ENCODE measurements at regions not wholly inside any gene's neighbourhood (a gene's known extent, or its start where the extent isn't known, plus 50 kb on each side); places are given as distances from the start of the nearest gene placed in this dataset.

- Histone ChIP-seq H3K36me3 (ENCODE audit: control insufficient read depth in 1 of 2, insufficient read depth in 2 of 2, low read length in 2 of 2) (no peaks in the 10 kb centered on the region), H3K27ac (ENCODE audit: low read depth, low read length) (no peak overlapping the region), H3K27me3 (ENCODE audit: insufficient read depth, low read length) (no peaks in the 10 kb centered on the region), H3K4me2 (ENCODE audit: low read length) (no peak overlapping the region), H3K9me3 (ENCODE audit: control insufficient read depth in 1 of 2, insufficient read depth in 1 of 2, low read depth in 1 of 2, low read length in 2 of 2) (no peaks in the 10 kb centered on the region), H3K4me3 (replicated peaks in 1 of 2; ENCODE audit: low read depth in 1 of 2, low read length in 2 of 2) (no peak overlapping the region), H3K79me2 (ENCODE audit: insufficient read depth, low read length) (no peaks in the 10 kb centered on the region), H3K9ac (ENCODE audit: low read length) (no peak overlapping the region), H3K9me2 (ENCODE audit: insufficient read depth) (no peaks in the 10 kb centered on the region), H3K4me1 (ENCODE audit: control insufficient read depth in 1 of 2, insufficient read depth in 2 of 2, low read length in 2 of 2) (no peaks in the 10 kb centered on the region), H2AFZ (ENCODE audit: low read depth, low read length, poor library complexity, severe bottlenecking) (no peak overlapping the region), H4K20me1 (ENCODE audit: insufficient read depth) (no peaks in the 10 kb centered on the region)
- intact Hi-C loops (cut with micrococcal nuclease) = no loop called here
- ChIA-PET RAD21 (ENCODE audit: low non-redundant PET in 1 of 2, low total read pairs in 2 of 2, uncharacterized antibody in 2 of 2, unreplicated experiment in 2 of 2) (no interaction called here), POLR2A (no interaction called here), CTCF (no interaction called here)
- no TSS peak for BruUV-seq (replicated peaks)
- TF ChIP-seq REST (IDR thresholded peaks at IDR 0.05; ENCODE audit: low read depth) = no peak
- ATAC-seq (no peak), DNase-seq (ENCODE audit: low read depth, low spot score) (no peak)
Measured at GRCh38 chr7:17248527-17248926, 49.9 kb upstream of the AHR start.

Measured in HCT116 (cell line).